ENCODE measurements at regions not wholly inside any gene's neighbourhood (a gene's known extent, or its start where the extent isn't known, plus 50 kb on each side); places are given as distances from the start of the nearest gene placed in this dataset.
"Not testable (repeated sequence)": the region's sequence is repeated elsewhere in the genome, so short reads cannot be mapped to it uniquely, and the experiment has no call there.

- no peak for DNase-seq
Observed at GRCh38 chr22:26804911-26805539, 147.6 kb downstream of the MIAT start.

GRCh38 chr22:26806445-26807175 lies 149.2 kb downstream of the MIAT start:
- no peak for DNase-seq

DNA sequence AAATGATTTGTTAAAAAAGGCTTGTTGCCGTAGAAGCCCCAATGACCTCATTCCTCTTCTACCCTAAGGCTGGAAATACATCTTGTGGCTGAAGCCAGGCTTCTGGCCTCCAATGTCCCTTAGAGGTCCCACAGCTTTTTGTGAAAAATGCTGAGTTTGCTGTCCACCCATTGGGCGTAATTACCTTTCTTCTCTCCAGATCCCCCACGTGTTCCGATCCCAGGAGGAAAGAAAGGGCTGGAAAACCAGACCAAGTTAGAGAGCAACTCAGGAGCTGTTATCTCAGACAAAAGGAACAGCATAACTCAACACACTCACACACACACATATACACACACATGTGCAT lies 154.2 kb downstream of the MIAT start:
- no peak for DNase-seq

DNA sequence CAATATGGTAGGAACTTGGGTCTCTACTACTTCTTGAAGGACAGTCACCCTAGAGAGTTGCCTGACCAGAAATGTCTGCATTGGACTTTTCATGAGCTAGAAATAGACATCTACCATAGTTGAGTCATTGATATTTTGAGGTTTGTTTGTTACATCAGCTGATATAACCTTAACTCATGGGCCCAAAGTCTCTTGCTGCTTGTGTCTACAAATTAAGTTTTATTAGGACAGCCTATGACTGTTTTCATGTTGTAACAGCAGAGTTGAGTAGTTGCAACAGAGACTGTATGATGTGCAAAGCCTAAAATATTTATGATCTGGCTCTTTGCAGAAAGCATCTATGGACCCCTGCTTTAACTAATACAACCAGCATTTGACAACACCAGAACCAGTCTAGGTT lies 155.3 kb downstream of the MIAT start:
- no peak for DNase-seq

- DNase-seq = no peak
Observed at GRCh38 chr22:26816726-26817125, 159.3 kb downstream of the MIAT start.

GRCh38 chr22:26817926-26818325 lies 160.5 kb downstream of the MIAT start:
- no peak for DNase-seq

DNA sequence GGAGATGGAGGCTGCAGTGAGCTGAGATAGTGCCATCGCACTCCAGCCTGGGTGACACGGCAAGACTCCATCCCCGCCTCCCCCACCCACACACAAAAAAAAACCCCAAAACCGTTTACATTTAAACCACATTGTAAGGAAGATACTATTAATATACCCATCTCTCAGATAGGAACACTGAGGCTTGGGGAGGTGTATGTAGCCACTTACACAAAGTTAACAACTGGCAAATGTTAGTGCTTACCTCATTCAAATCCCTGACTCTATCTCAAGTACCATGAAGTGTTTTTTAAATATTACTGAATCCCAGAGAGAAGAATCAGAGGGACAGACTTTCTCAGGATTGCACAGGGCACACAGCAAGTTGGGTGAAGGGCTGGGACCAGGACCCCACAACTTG lies 164.5 kb downstream of the MIAT start:
- DNase-seq = no peak

DNA sequence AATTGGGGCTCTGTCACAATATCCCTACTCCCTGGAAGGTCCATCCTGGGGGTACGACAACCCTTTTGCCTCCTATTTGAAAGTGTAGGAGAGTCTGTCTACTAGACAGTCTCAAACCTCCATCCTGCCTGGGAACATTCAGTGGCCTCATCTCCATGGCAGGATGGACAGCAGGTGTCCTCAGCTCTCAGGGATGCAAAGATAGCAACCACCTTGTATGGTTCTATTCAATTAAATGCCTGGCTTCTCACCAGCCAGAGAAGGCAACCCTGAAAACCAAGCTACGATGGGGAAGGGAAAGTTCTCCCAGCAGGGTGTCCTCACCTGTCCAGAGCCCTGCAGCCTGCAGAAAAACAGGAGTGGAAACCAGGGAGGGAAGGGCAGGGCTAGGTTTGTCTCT lies 164.9 kb downstream of the MIAT start:
- DNase-seq = no peak

DNA sequence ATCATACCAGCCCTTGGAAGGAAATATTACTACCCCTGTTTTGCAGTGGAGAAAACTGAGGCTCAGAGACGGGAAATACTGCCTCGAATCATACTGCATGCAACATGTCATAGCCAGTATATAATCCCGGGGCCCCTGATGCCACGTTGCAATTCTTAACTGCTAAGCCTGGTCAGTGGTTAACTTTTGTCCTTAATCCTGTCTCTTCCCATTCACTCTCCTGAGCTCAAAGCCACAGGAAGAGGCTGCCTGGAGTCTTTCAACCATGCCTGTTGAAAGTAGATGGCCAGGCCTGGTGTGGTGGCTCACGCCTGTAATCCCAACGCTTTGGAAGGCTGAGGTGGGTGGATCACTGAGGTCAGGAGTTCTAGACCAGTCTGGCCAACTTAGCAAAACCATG lies 166.6 kb downstream of the MIAT start:
- DNase-seq = no peak

DNA sequence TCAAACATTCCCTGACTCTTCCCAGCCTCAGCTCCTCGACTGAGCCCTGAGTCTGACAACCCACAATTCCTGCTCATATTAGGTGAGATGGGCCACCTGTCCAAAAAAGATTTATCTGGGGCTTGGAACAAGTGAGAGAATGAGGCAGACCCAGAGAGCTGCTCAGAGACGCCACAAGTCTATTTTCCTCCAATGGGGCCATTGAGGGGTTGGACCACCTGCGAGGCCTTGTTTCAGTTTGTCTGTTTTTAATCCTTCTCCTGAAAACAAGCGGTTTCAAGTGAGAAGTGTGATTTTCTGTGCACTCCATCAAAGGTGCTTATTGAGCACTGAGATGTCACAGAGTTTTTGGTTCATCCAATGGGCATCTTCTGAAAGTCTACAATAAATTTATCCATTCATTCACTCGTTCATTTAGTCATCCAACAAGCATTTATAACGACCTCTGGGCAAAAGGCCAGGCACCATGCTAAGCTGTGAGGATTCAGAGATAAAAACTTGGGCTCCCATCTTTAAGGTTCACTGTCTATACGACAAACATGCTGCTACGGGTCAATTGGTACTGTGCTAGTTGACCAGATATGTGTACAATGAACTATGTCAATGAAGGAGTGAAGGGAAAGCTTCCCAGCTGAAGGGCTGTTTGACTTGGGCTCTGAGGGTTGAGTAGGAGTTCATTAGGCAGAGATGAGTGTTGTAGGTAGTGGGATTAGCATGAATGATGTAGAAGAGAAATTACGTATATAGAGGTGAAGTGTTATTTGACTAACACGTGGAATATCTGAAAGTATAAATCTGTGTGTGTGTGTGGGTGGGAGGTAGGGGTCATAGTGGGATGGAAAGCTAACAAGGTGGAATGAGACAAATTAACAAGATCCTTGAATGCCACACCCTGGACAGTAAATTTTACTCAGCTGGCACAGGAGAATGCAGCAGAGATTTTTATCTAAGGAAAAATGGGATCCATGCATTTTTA lies 168.9 kb downstream of the MIAT start:
- DNase-seq = no peak

DNA sequence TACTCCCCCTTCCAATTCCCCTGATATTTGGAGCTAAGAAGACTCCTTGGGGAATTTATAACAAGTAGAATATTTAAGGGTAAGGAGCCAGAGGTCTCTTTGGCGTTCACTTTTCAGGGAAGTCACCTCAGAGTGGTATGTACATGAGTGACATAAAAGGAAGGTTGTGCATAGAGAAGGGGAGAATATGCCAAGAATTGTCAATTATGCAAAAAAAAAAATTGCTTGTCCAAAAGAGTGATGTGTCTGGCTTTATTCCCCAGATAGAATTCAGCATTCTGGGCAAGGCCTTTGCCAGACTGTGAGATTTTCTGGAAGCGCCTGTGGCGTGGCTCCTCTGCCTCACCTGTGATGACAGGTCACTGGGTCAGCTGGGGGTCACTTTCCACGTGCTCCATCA lies 170.2 kb downstream of the MIAT start:
- DNase-seq = no peak

GRCh38 chr22:26828311-26828710 lies 170.9 kb downstream of the MIAT start:
- DNase-seq = no peak

DNA sequence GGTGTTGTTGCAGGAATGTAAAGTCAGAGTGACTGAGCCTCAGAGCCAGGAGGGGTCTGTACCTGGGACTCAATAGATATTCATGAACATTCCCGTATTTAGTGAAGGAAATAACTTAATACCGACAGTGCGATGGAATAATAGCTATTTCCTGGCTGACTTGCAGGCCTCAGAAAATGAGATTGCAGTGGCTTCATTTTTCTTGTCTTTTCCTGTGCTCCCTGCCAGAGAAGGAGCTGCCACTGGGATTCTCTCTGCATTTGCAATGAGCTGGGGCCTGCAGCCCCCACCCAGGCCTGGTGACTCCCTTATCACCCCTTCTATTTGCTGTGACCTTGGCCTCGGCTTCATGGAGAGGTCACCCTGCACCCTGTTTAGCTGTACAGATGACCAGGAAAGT lies 173.4 kb downstream of the MIAT start:
- DNase-seq = no peak

DNA sequence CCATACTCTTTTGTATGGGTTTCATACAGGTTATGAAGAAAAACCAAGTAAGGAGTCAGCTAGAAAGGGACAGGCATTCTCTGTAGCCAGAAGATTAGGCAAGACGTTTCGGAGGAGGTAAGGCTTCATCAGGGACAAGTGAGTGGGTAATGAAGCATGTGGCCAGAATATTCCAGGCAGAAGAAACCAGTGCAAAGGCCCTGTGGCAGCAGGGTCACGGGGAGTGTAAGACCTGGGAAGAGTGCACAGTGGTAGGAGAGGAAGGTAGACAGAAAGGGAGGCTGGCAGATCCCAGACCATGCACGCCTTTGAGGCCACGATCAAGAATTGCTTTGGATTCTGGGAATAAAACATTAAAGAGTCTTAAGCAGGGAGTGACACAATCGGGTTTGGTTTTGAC lies 177.6 kb downstream of the MIAT start:
- DNase-seq = no peak

DNA sequence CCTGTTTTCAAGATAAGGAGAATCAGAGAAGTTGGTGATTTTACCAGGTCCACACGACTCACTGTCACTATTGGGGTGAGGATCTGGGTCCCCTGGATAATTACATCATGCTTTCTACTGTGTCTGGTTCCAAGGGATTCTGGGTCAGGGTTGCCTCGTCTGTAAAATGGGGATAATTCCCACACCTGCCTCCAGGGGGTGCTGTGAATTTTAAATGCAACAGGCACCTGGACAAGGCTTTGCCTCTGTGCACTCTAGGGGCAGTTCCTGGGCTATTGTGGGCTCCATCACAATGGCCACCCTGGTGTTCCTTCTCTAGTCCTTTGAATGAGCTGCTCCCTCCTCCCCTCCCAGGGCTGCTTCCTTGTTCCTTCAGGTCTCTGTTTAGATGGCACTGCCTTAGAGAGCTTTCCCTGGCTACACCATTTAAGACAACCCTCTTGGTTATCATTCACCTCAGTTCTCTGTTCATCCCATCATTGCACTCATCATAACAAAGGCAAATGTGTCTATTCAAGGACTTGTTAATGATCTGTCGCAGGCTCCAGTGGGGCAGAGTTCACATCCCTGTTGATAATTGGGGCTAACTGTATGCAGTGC lies 178.6 kb downstream of the MIAT start:
- peak in 3 of 58 donors; percentile 1 to 7 (median 3) for DNase-seq

DNA sequence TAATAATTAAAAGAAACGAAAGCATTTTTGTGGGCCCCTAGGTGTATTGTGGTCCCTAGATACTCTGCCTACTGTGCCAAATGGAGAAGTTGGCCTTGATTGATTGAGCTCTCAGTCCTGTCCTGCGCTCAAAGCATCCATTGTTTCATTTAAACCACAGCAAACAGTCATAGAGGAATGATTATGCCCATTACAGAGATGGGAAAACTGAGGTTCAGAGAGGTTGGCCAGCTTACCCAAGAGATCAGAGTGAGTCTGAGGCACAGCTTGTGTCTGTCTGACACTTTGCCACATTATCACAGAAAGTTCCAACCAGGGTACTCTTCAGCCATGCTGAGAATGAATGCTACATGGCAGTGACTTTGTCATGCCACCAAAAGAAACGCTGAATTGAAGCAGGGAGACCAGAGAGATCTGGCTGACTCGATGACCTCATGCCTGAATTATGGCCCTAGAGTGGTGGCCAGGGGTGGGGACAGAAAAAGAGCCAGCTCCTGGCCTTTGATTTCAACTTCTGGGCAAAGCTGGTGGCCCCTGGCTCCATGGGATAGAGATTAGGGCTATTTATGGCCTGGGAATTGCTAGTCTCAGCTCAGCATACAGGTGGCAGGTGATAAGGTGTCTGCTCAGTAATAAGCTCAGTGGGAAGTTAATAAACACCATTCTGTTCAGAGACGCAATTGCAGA lies 180.5 kb downstream of the MIAT start:
- no peak for DNase-seq

DNA sequence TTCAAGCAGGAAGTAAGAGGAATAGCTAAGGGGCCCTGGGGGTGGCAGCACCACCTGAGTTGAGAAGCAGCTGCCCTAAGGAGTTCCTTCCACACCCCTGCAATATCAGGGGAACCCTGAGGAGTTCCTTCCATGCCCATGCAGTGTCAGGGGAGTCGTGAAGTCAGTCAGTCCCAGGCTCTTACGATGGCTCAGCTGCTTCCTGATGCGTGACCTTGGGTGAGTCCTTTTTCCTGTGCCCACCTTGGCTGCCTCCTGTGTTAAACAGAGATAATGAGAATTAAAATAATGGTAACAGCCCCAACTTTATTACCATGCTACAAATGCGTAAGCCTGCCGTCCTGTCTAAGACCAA lies 181.1 kb downstream of the MIAT start:
- DNase-seq = no peak

DNA sequence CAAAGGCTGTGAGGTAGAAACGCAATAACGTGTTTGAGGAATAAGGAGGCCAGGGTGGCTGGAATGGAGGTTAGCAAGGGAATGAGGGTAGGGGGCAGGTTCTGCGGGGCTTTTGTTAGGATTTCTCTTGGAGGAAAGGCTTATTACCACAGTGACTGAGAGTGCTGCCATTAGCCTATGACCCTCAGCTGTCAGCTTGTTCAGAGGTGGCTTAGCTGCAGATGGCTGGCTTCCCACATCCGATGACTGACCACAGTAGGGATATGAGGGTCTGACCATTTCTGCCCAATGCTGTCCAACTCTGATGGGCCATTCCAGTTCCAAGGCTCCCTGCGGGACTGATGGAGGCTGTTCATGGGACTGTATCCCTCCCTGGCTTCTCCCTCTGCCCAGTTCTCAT lies 181.8 kb downstream of the MIAT start:
- DNase-seq = no peak

- not testable (repeated sequence) for DNase-seq
Observed at GRCh38 chr22:26840770-26841169, 183.4 kb downstream of the MIAT start.

DNA sequence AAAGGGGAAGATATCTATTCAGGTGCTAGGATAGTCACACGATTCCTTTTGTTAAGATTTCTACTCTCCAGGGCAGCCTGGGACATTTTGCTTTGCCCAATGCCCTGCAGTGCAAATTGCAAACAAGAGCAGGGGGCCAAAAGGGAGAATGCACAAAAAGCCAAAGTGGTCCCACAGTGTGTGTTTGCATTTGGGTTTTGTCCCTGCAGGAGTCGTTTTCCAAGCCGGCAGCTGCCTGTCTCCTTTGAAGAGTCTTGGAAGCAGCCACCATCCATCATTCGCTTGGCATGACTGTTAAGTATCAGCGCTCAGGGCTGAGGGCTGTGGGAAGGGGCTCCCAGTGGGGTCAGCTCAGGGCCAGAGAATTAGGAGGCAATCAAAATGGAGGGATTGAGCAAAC lies 184.7 kb downstream of the MIAT start:
- no peak for DNase-seq

GRCh38 chr22:26845021-26845743 lies 187.8 kb downstream of the MIAT start:
- DNase-seq = peak in 29 of 58 donors; percentile 1 to 43 (median 11)
